HG03175 (cell line): ENCODE measurements at regions not wholly inside any gene's neighbourhood (a gene's known extent, or its start where the extent isn't known, plus 50 kb on each side); places are given as distances from the start of the nearest gene placed in this dataset.
"Not testable (repeated sequence)": the region's sequence is repeated elsewhere in the genome, so short reads cannot be mapped to it uniquely, and the experiment has no call there.

Experiments used
- ATAC-seq: cut with Tn5 transposase; IDR thresholded peaks from one replicate; pipeline ENCODE4 v1.9.1; 2021; ENCODE audit warnings: mild to moderate bottlenecking, moderate library complexity; ENCODE audit not compliant: unreplicated experiment

DNA sequence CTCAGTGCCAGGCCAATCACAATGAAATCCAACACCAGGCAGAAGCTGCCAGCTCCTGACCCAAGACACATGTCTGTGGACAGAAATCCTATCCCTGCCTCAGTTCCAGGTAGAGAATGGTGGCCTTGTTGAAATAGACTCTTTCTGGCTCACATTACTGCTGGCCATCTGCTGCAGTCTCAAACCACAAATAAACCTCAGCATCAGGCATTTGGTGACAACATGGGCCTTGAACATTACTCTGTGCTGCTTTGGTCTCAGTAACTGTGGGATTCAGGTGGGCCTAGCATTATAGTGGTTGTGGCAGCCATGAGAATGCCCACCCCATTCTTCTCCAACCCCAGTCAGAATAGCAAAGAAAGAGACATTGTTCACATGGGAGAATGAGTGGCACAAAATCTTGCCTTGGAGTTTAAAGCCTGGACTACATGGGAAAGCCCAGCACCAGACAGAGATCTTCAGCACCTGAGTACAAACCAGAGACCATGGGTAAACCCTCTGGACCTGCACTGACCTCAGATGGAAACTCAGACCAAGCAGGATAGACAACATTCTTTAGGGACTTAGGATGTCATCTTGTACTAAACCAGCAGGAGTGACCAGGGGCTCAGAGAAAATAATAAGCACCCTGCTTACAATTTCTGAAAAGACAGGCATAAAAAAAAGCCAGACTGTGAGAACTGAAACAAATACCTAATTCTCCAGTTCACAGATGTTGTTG, 50.4 kb upstream of the TRAM1L1 start:
- ATAC-seq, result no peak

DNA sequence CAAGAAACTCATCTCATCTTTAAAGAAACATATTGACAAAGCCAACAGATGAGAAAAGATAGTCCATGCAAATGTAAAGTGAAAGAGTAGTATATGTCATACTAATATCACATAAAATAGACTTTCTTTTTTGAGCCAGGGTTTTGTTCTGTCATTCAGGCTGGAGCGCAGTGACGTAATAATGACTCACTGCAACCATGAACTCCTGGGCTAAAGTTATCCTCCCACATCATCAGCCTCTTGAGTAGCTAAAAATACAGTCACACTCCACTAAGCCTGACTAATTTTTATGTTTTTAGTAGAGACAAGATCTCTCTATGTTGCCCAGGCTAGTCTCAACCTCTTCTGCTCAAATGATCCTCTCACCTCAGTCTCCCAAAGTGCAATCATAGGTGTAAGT, 51.8 kb upstream of the TRAM1L1 start:
- no peak for ATAC-seq

DNA sequence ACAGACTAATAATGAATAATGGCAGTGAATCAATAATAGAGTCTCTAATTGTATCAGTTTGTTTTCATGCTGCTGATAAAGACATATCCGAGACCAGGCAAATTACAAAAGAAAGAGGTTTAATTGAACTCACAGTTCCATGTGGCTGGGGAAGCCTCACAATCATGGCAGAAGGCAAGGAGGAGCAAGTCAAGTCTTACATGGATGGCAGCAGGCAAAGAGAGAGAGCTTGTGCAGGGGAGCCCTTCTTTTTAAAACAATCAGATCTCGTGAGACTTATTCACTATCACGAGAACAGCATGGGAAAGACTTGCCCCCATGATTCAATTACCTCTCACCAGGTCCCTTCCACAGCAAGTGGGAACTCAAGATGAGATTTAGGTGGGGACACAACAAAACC, 53.4 kb upstream of the TRAM1L1 start:
- not testable (repeated sequence) for ATAC-seq

DNA sequence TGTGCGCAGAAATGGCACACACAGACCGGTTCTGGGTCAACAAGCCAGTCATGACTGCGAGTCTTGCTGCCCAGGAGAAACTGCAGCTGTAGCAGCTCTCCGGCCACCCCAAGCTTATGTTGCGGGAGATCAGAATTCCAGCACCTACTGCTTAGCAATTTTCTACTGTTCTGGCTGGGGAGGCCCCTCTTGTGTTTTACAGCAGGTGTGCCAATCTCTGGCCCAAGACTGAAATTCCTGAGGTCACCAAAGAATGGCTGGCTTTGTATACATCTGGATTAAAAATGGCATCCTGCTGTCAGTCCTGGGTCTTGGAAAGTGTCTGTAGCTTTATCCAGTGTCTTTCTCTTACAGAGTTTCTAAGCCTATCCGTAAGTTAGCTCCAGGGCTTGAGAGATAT, 68.9 kb upstream of the TRAM1L1 start:
- no peak for ATAC-seq

DNA sequence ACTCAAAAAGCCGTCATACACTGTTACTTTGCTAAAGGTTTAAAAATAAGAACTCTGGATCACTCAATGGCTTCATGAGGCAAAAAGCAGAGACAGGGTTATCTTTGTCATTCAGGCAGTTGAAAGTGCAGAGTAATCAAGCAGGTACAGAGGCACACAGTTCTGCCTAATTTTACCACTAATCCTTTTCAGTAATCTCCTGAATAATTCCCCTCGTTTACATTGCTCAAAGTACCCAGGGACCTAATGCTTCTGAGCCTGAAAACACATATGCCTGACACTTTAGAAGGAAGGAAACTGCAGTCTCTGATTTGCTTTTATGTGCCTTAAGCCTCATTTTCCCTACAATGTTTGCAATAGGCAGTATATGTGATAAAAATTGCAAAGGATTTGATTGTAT, 71.4 kb upstream of the TRAM1L1 start:
- ATAC-seq, result no peak

DNA sequence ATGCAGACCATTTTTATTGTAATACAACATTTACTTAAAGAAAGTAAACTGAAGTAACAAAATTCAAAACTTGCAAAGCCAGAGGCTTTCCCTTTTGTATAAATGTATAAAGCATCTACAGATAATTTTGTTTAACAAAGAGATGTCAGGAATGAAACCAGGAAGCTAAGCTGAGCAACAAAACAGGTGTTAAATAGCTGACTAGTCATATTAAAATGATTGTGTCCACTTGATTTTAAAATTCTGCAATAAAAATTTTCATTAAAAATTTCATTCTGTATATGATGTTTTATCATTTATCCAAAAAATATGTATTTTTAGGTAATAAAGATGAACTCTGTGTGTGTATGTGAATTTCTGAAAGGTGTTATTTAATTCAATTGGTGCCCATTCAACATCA, 72.0 kb upstream of the TRAM1L1 start:
- no peak for ATAC-seq

DNA sequence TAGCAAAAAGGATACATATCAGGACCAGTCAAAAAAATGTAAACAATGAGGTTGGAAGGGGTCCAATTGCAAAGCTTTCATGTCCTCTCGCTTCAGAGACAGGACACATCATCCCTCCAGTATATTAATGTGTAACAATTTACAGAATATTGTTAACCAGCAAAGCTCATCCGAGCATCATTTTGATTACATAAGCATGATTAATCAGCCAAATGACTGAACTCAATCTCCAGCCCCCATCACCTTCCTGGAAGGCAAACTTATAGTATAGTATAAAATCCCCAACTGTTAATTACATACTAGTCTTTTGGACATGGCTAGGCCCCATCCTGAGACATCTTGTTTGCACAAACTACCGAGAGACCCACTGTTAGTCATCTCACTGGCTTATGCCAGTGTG, 77.6 kb upstream of the TRAM1L1 start:
- no peak for ATAC-seq

DNA sequence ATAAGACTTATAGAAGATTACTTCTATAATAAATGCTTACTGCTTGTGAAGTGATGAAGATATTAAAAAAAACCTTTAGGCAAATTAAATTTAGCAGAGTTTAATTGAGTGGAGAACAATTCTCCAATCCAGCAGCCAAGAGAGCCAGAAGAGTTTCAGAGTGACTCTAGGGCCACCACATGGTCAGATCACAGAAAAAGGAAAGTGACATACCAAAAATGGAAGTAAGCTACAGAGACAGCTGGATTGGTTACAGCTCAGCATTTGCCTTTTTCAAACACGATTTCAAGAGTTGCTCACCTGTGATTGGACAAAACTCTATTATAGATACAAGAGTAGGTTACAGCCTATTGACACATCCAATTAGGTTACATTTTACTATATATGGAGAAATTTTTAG, 79.0 kb upstream of the TRAM1L1 start:
- ATAC-seq, result no peak

DNA sequence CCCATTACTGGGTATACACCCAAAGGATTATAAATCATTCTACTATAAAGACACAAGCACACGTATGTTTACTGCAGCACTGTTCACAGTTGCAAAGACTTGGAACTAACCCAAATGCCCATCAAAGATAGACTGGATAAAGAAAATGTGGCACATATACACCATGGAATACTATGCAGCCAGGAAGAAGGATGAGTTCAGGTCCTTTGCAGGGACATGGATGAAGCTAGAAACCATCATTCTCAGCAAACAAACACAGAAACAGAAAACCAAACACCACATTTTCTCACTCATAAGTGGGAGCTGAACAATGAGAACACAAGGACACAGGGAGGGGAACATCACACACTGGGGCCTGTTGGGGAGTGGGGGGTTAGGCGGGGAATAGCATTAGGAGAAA, 90.0 kb upstream of the TRAM1L1 start:
- not testable (repeated sequence) for ATAC-seq

DNA sequence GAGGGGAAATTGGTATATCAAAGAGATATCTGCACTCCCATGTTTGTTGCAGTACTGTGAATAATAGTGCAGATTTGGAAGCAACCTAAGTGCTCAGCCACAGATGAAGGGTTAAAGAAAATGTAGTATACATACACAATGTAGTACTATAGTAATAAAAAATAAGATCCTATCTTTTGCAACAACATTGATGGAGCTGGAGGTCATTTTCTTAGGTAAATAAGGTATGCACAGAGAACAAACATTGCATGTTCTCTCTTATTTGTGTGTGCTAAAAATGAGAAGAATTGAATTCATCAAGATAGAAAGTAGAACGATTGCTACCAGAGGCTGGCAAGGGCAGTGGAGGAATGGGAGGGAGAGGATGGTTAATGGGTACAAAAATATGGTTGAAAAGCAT, 117.9 kb upstream of the TRAM1L1 start:
- ATAC-seq, result no peak

DNA sequence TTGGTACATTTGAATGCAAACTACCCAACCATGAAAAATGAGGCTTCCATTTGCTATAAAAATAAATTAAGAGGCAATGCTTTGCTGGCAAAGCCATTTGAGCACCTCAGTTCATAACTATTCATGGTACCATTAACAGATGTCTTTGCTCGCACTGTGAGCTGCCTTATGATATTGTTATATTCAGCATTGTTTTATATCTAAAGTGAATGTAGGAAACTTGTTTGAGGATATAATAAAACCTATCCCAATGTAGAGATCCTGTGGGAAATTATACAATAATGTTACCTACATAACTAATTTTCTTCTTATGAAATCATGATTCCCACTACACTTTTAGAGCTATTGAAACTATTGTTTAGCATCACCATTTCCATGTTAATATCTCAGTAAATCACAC, 125.2 kb upstream of the TRAM1L1 start:
- no peak for ATAC-seq

DNA sequence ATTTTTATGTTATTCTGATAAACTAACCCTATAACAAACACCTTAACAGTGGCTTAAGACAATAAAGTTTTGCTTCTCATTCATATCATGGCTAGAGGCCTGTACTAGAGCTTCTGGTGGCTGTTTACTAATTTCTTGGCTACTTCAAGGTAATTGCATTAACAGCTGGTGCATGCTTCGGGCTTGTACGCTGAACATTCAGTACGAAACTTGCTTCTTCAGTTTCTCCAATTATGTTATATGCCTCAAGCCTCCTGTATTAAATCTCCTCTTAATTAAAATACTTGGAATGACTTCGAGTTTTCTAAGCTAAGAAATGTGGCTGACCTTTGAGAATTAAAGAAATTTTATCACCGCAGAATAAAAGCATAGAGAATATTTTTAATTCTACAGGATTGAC, 138.9 kb upstream of the TRAM1L1 start:
- ATAC-seq, result no peak

DNA sequence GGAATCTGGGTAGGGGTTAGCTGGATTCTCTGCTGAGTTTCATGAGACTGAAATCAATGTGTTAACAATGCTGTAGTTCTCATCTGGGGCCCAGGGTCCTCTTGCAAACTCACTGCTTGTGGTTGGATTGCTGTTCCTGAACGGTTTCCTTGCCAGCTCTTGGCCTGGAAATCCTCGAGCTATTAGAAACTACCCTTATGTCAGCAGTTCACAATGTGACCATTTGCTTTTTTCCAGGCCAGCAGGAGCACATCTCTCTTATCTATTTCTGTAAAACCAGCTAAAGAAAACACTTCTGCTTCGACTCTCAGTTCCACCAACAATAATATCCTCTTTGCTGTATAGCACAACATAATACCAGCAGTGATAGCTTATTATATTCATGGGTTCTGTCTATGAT, 140.1 kb upstream of the TRAM1L1 start:
- no peak for ATAC-seq

DNA sequence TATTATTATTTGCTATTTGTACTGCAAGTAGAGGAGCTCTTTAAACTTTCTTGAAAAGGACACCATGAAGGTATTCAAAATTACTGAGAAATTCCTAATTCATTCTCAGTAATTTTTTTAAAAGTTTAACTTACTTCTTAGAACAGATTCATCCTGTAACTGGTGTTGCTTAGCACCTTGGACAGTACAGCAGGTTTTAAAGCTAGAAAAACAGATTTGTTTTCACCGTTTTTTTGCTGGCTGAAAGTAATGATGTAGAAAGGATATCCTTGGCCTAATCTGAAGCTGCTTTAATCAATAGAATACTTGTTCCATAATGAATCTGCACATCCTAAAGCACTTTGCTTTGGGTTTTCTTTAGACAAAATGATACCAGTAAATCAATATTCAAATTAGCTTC, 142.5 kb upstream of the TRAM1L1 start:
- ATAC-seq, result no peak

DNA sequence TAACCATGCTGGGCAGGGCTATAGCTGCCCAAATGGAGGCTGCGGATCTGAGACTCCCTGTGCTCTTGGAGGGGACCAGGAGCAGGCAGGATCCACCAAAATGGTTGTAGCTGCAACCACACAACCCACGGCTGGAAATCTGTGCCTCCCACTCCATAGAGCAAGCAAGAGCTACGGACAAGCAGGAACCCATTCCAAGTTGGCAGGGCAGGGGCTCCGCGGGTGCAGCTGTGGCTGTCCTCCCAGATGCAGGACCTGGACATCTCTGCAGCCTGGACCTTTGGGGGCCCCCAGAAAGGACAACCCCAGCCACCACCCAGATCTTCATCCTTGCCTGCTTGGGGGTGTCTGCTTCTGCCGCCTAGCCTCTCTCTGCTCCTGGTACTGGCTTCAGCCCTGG, 154.1 kb upstream of the TRAM1L1 start:
- ATAC-seq, result no peak

DNA sequence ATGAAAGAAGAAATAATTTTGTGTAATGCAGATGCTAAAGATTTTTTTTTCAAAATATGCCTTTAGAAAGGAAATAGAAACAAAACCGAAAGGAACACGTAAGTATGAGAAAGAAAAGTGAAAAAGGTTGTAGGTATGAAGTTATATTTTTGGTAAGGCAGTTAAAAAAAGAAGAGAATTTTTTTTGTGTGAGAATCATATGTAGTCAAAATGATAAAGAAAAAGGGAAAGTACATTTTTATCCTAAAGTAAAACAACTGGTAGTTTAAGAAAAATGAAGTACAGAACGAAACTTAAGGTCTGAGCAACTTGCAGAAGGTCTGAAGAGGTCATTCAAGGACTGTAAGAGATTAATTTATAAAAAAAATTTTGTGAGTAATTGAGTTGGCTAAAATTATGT, 164.0 kb upstream of the TRAM1L1 start:
- peak; percentile 85 for ATAC-seq

DNA sequence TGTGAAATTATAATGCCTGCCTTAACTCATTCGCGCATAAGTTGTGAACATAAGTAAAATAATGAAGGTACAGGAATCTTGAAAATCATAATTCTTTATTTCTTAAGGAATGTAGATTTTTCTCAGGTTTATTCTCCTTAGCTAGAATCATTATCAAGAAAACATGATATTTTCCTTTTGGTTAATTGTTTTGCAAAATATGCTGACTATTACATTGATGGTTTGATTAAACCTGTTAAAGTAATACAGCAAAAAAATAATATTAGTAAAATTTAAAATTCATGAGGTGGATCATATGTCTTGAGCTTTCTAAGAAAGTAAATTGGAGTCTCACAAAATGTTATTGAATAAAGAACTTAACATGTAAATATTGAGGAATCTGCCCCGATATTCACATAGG, 178.7 kb upstream of the TRAM1L1 start:
- ATAC-seq, result no peak

DNA sequence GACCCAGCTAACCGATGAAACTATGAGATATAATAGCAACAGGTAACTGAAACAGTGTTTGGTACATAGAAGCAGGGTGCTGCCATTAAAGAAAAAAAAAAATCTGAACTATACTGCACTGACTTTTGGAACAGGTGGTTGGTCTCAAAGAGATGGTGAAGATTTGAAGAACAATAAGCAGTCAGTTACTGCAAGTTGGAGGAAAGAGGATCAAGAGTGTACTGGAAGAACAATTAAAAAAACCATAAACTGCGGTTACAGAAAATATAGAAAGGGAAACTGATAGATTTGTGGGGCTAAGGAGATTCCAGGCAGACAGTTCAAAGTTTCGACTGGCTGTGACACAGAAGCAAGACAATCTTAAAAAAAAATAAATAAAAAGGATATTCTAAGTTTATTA, 181.9 kb upstream of the TRAM1L1 start:
- no peak for ATAC-seq

DNA sequence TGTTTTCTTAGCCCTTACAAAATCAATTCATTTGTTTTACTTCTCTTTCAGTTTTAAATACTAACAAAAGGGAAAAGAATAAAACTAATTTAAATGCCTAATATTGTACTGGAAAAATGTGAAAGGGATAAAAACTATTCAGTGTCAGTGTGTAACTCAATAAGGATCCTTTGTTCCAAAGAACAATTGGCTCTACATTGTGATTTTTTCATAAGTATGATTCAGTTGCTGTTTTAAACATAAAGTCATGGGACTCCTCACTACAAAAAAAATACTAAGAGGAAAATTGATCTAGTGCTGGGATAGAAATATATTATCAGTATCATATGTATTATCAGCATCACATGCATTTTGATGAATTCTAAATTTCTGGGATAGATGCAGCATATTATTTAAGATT, 199.4 kb upstream of the TRAM1L1 start:
- ATAC-seq, result no peak

DNA sequence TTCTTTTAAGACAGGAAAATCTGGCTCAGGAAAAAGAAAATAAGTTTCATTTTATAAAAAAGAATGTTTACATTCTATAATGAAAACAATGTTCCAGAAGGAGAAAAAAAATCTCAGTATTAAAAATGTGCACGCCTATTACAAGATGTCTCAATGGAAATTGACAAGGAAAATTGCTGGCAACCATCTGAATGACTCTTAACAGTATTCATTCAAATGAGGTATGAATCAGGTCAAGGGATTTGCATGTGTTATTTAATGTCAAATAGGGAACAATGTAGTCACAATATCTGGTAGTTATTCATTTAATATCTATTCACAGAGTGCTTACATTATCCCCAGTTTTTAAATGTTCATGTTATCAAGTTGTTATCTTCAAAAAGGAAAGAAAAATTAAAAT, 208.4 kb upstream of the TRAM1L1 start:
- no peak for ATAC-seq

DNA sequence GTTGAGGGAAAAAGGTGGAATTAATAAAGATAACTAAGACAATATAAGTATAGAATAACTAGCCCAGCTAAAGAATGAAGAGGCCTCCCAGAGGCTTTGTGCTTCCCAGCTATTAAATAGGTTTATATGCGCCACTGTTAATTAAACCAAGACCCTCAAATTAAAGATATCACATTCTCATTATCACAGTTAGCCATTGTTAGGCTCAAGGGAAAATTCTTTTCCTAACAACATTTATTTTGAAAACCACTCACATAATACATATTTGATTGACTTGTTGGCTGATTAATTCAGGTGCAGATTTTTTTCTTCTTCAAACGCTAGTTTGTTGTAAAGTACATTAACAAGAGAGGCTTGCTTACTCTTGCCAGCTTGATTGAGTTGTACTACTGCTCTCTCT, 216.8 kb upstream of the TRAM1L1 start:
- ATAC-seq, result no peak

DNA sequence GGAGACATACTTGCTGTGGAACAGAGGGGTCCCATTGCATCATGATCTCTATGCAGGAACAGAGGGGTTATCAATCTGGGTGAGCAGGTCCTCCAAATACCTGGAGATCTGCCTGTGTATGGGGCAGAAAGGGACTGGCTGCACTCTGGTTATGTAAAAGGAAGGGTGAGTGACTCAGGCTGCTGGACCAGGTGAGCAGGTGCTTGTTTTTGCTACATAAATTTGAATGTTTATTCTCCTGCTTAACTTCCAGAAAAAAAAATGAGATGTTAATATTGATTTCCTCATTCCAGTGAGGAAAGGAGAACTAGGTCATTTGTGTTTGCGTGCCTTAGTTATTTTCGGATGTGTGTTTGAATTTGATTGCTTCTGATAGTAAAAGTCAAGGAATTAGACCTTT, 225.8 kb upstream of the TRAM1L1 start:
- no peak for ATAC-seq

DNA sequence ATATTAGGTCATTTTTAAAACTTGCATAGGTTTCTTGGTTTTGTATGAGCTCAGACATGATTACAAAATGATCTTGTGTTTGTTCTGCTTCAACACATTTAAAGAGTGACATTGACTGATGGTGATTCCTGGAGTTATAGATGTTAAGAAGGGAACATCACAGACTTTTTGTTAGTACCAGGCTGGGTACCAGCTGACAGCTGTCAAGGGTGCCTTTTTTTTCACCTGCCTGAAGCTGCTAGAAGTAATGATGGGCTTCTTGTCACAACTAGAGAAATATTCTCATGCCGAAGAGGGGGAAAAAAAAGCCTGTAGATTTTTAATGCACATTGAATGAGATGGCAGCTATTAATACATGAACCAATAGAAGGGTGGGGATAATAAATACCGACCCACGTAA, 226.6 kb upstream of the TRAM1L1 start:
- ATAC-seq, result no peak
